ENCODE measurements at regions not wholly inside any gene's neighbourhood (a gene's known extent, or its start where the extent isn't known, plus 50 kb on each side); places are given as distances from the start of the nearest gene placed in this dataset.

- no peak for TF ChIP-seq POLR2A (IDR thresholded peaks at IDR 0.05; ENCODE audit: low read length)
- no peak for TF ChIP-seq GATA1 (IDR thresholded peaks at IDR 0.05; ENCODE audit: low read depth, low read length)
- DNase-seq = no peak
These were observed 73.5 kb downstream of the SIK1 start for GRCh38 chr21:43353282-43354025.

GRCh38 chr21:43352568-43353281, 74.2 kb downstream of the SIK1 start:
- peak; percentile 24 to 37 for DNase-seq

GRCh38 chr21:43352154-43352537, 74.8 kb downstream of the SIK1 start:
- no peak for DNase-seq
- TF ChIP-seq GATA1 (IDR thresholded peaks at IDR 0.05; ENCODE audit: low read depth, low read length) (no peak), POLR2A (IDR thresholded peaks at IDR 0.05; ENCODE audit: low read length) (no peak)

More at GRCh38 chr21:43352568-43353281, 74.2 kb downstream of the SIK1 start:
- TF ChIP-seq POLR2A (IDR thresholded peaks at IDR 0.05; ENCODE audit: low read length) = no peak
- no peak for TF ChIP-seq GATA1 (IDR thresholded peaks at IDR 0.05; ENCODE audit: low read depth, low read length)

- TF ChIP-seq GATA1 (IDR thresholded peaks at IDR 0.05; ENCODE audit: low read depth, low read length) (no peak), POLR2A (IDR thresholded peaks at IDR 0.05; ENCODE audit: low read length) (no peak)
- DNase-seq = no peak
These were observed 75.3 kb downstream of the SIK1 start for GRCh38 chr21:43351501-43352153.

GRCh38 chr21:43349644-43350043, 77.3 kb downstream of the SIK1 start:
- TF ChIP-seq POLR2A (IDR thresholded peaks at IDR 0.05; ENCODE audit: low read length) (no peak), GATA1 (IDR thresholded peaks at IDR 0.05; ENCODE audit: low read depth, low read length) (no peak)
- DNase-seq = no peak

GRCh38 chr21:43348801-43349261, 78.1 kb downstream of the SIK1 start:
- DNase-seq = no peak
- TF ChIP-seq POLR2A (IDR thresholded peaks at IDR 0.05; ENCODE audit: low read length) = no peak
- no peak for TF ChIP-seq GATA1 (IDR thresholded peaks at IDR 0.05; ENCODE audit: low read depth, low read length)

GRCh38 chr21:43348170-43348766, 78.7 kb downstream of the SIK1 start:
- TF ChIP-seq GATA1 (IDR thresholded peaks at IDR 0.05; ENCODE audit: low read depth, low read length) (no peak), POLR2A (IDR thresholded peaks at IDR 0.05; ENCODE audit: low read length) (no peak)

GRCh38 chr21:43347461-43348169, 79.3 kb downstream of the SIK1 start:
- DNase-seq = no peak
- TF ChIP-seq GATA1 (IDR thresholded peaks at IDR 0.05; ENCODE audit: low read depth, low read length) (no peak), POLR2A (IDR thresholded peaks at IDR 0.05; ENCODE audit: low read length) (no peak)

More at GRCh38 chr21:43348170-43348766, 78.7 kb downstream of the SIK1 start:
- DNase-seq = no peak

GRCh38 chr21:43346551-43346950, 80.4 kb downstream of the SIK1 start:
- TF ChIP-seq GATA1 (IDR thresholded peaks at IDR 0.05; ENCODE audit: low read depth, low read length) (no peak), POLR2A (IDR thresholded peaks at IDR 0.05; ENCODE audit: low read length) (no peak)
- no peak for DNase-seq

- TF ChIP-seq POLR2A (IDR thresholded peaks at IDR 0.05; ENCODE audit: low read length) = no peak
- TF ChIP-seq GATA1 (IDR thresholded peaks at IDR 0.05; ENCODE audit: low read depth, low read length) = no peak
- peak in 1 of 2 experiments; percentile 5 for DNase-seq
These were observed 81.1 kb downstream of the SIK1 start for GRCh38 chr21:43345746-43346409.

GRCh38 chr21:43345046-43345745, 81.7 kb downstream of the SIK1 start:
- DNase-seq = no peak
- TF ChIP-seq GATA1 (IDR thresholded peaks at IDR 0.05; ENCODE audit: low read depth, low read length) (no peak), POLR2A (IDR thresholded peaks at IDR 0.05; ENCODE audit: low read length) (no peak)
